ENCODE measurements at regions not wholly inside any gene's neighbourhood (a gene's known extent, or its start where the extent isn't known, plus 50 kb on each side); places are given as distances from the start of the nearest gene placed in this dataset.

DNA sequence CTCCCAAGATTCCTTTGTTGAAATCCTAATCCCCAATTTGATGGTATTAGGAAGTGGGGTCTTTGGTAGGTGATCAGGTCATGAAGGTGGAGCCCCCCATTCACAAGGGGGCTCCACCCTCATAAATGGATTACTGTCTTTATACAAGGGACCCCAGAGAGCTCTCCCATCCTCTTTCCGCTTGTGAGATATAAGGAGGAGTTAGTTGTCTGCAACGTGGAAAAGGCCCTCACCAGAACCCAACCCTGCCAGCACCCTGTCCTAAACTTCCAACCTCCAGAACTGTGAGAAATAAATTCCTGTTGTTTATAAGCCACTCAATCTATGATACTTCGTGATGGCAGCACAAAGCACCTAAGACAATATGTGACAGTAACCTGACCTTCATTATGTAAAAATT is 684.1 kb upstream of the HS6ST1 start:
- no peak overlapping the region for H3K4me3 ChIP-seq (ENCODE audit: low read length)
- no peak for TF ChIP-seq ZNF274 (IDR thresholded peaks at IDR 0.05; ENCODE audit: low read depth, low read length)

- H3K4me3 ChIP-seq (ENCODE audit: low read length): no peak overlapping the region
- no peak for TF ChIP-seq ZNF274 (IDR thresholded peaks at IDR 0.05; ENCODE audit: low read depth, low read length)
Observed at GRCh38 chr2:129004485-129004884, 685.8 kb upstream of the HS6ST1 start.

- H3K4me3 ChIP-seq (ENCODE audit: low read length): no peak overlapping the region
- no peak for TF ChIP-seq ZNF274 (IDR thresholded peaks at IDR 0.05; ENCODE audit: low read depth, low read length)
Observed at GRCh38 chr2:129004940-129005490, 686.3 kb upstream of the HS6ST1 start.

DNA sequence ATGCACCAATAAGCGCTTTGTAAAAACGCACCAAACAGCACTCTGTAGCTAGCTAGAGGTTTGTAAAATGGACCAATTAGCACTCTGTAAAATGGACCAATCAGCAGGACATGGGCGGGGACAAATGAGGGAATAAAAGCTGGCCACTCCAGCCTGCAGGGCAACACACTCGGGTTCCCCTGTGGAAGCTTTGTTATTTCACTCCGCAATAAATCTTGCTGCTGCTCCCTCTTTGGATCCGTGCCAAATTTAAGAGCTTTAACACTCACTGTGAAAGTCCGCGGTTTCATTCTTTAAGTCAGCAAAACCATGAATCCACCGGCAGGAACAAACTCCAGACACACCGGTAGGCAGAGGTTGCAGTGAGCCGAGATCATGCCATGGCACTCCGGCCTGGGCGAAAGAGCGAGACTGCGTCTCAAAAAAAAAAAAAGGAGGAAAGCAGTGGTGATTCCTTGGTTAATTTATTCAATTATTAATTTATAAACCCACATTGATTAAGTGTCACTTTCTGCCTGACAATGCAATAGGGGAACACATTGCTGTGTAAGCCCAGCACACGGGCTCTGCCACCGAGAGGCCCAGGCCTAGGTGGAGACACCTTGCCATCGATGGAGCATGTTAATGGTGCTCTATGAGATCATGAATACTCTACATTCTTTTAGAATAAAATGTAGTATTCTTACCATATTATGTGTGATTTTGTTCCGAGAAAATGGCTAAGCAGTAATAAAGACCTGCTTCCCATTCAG is 687.6 kb upstream of the HS6ST1 start:
- TF ChIP-seq ZNF274 (IDR thresholded peaks at IDR 0.05; ENCODE audit: low read depth, low read length): no peak
- H3K4me3 ChIP-seq (ENCODE audit: low read length): no peak overlapping the region

DNA sequence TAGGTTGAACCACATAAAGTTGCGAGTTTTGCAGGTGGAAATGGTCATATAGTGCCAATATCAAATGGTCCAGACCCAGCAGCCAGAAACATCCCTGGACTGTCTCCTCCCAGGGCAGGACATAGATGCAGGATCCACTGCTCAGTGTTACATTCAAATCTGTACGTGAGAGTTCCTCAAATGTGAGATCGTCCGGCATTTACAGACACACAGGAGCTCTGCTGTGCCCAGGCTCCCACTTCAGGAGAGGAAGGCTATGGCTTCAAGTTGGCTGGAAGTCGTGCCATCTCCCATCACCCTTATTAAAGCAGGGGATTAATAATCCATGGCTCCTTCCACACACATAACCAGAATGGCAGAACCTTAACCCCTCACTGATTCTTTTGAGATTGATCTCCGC is 688.2 kb upstream of the HS6ST1 start:
- H3K4me3 ChIP-seq (ENCODE audit: low read length): no peak overlapping the region
- no peak for TF ChIP-seq ZNF274 (IDR thresholded peaks at IDR 0.05; ENCODE audit: low read depth, low read length)

DNA sequence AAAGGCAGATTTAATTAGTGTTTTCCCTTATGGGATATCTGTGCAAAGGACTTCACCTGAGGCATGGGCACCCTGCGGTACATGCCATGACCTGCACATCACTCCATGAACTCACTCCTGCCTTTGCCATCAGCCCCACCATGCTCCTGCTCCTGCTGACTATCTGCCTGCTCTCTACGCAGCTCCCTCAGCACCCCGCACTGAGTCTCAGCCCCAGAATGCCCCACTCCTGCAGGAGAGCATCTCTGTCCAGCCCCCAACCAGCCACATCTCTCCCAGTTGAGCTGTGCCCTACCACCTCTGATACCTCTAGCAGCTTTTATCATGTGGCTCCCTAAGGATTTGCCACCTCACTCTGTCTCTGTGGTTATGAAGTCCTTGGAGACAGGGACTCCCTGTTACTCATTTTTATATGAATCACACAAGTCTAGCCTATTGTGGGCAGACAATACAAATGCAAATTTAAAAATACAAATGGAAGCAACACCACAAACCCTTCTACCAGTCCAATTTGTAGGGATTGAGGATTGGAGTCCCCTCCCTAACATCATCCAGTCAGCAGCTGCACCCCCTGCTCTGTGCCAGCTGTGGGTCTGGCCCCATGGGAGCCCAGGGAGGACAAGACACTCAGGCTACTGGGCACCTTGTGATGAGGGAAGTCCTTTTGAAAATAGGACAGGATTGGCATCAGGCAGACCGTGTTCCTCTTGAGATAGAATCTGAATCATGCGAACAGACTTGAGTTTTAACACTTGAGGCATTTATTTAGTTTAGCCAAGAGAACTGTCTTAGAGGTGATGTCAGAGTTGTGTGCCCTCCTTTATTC is 689.6 kb upstream of the HS6ST1 start:
- no peak overlapping the region for H3K4me3 ChIP-seq (ENCODE audit: low read length)
- no peak for TF ChIP-seq ZNF274 (IDR thresholded peaks at IDR 0.05; ENCODE audit: low read depth, low read length)

GRCh38 chr2:129008881-129009554 is 690.4 kb upstream of the HS6ST1 start:
- TF ChIP-seq ZNF274 (IDR thresholded peaks at IDR 0.05; ENCODE audit: low read depth, low read length): no peak
- no peak overlapping the region for H3K4me3 ChIP-seq (ENCODE audit: low read length)

GRCh38 chr2:129009555-129010146 is 691.0 kb upstream of the HS6ST1 start:
- TF ChIP-seq ZNF274 (IDR thresholded peaks at IDR 0.05; ENCODE audit: low read depth, low read length): no peak

GRCh38 chr2:129010262-129010661 is 691.6 kb upstream of the HS6ST1 start:
- no peak overlapping the region for H3K4me3 ChIP-seq (ENCODE audit: low read length)
- TF ChIP-seq ZNF274 (IDR thresholded peaks at IDR 0.05; ENCODE audit: low read depth, low read length): no peak

More at GRCh38 chr2:129009555-129010146, 691.0 kb upstream of the HS6ST1 start:
- H3K4me3 ChIP-seq (ENCODE audit: low read length): no peak overlapping the region

GRCh38 chr2:129011466-129012061 is 692.9 kb upstream of the HS6ST1 start:
- TF ChIP-seq ZNF274 (IDR thresholded peaks at IDR 0.05; ENCODE audit: low read depth, low read length): no peak
- no peak overlapping the region for H3K4me3 ChIP-seq (ENCODE audit: low read length)

GRCh38 chr2:129014432-129014831 is 695.8 kb upstream of the HS6ST1 start:
- TF ChIP-seq ZNF274 (IDR thresholded peaks at IDR 0.05; ENCODE audit: low read depth, low read length): no peak
- H3K4me3 ChIP-seq (ENCODE audit: low read length): no peak overlapping the region

DNA sequence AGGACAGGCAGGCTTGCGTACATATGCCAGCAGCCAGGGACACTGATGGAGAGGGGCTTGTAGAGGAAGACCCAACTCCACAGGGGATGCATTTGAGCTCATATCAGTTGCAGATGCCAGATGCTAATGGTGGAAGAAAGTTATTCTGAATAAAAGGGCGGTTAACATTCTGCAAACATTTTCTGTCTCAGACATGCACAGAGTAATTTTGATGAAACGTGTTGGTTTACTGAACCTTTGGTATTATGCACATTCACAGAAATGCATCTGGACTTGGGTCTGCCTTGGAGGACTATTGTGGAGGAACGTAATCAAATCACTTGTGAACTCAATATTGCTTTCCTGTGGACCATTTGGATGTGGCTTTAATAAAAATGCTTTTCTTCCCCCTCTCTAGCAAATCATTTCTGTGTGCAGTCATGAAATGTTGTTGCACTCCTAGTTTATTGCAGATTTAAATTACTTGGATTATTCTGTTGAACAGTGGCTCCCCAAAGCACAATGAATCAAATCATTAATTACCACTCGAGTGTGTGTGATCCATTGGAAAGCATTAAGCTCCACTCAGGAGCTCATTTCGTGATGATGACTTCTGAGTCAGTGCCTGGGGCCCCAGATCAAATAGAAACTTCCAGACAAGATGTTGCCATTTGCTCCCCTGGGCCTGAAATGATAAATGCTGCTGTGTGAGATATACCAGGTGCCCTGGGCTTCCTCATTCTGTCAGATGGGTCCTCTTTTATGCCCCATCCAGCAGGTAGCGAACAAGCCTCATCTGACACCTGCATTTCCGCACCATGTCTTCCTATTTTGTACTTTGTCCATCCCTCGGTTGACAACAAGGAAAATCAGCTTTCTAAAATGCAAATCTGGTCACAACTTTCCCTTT is 697.0 kb upstream of the HS6ST1 start:
- no peak for TF ChIP-seq ZNF274 (IDR thresholded peaks at IDR 0.05; ENCODE audit: low read depth, low read length)
- no peak overlapping the region for H3K4me3 ChIP-seq (ENCODE audit: low read length)

DNA sequence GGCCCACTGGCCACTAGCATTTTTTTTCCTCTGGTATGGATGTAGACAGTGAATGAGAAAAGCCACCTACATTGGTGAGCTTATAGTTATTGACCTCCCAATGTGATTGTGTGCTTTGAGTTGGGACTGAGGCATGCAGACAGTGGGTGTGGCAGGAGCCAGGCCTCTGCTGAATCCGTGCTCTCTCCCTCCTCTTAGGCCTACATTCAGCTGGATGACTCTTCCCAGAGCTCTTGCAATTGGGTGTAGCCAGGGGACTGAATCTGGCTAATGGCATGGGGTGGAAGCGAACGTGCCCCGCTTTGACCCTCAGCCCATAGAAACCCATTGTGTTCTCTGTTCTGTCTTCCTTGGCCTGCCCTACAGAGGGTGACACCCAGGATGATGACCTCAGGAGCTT is 698.3 kb upstream of the HS6ST1 start:
- H3K4me3 ChIP-seq (ENCODE audit: low read length): no peak overlapping the region
- TF ChIP-seq ZNF274 (IDR thresholded peaks at IDR 0.05; ENCODE audit: low read depth, low read length): no peak

Measured in GM08714 (cell line).